NCI-H2081 (cell line): ENCODE measurements at regions not wholly inside any gene's neighbourhood (a gene's known extent, or its start where the extent isn't known, plus 50 kb on each side); places are given as distances from the start of the nearest gene placed in this dataset.
"Not testable (repeated sequence)": the region's sequence is repeated elsewhere in the genome, so short reads cannot be mapped to it uniquely, and the experiment has no call there.

ENCODE experiments used
- DNase-seq, 2 experiments: peaks; one replicate each; lab custom pipeline; 2025; lab: John Stamatoyannopoulos, UW

- DNase-seq = no peak
Observed at GRCh38 chr1:79220509-79220908, 214.0 kb upstream of the ADGRL4 start.

- DNase-seq = no peak
Observed at GRCh38 chr1:79215311-79215710, 208.8 kb upstream of the ADGRL4 start.

- DNase-seq = no peak
Observed at GRCh38 chr1:79207786-79208185, 201.3 kb upstream of the ADGRL4 start.

- no peak for DNase-seq
Observed at GRCh38 chr1:79207331-79207730, 200.8 kb upstream of the ADGRL4 start.

GRCh38 chr1:79204779-79205479, 198.4 kb upstream of the ADGRL4 start:
- no peak for DNase-seq

- DNase-seq = no peak
Observed at GRCh38 chr1:79198832-79199231, 192.3 kb upstream of the ADGRL4 start.

- DNase-seq = no peak
Observed at GRCh38 chr1:79197421-79197820, 190.9 kb upstream of the ADGRL4 start.

GRCh38 chr1:79196211-79196610, 189.7 kb upstream of the ADGRL4 start:
- no peak for DNase-seq

GRCh38 chr1:79193211-79194079, 186.9 kb upstream of the ADGRL4 start:
- peak; percentile 12 to 47 for DNase-seq

GRCh38 chr1:79190074-79190473, 183.5 kb upstream of the ADGRL4 start:
- DNase-seq = no peak

- DNase-seq = peak in 1 of 2 experiments; percentile 3
Observed at GRCh38 chr1:79188337-79188736, 181.8 kb upstream of the ADGRL4 start.

- no peak for DNase-seq
Observed at GRCh38 chr1:79186260-79186659, 179.7 kb upstream of the ADGRL4 start.

- DNase-seq = no peak
Observed at GRCh38 chr1:79177844-79178243, 171.3 kb upstream of the ADGRL4 start.

GRCh38 chr1:79161077-79161476, 154.5 kb upstream of the ADGRL4 start:
- DNase-seq = no peak

GRCh38 chr1:79155991-79156390, 149.5 kb upstream of the ADGRL4 start:
- DNase-seq = no peak

GRCh38 chr1:79151006-79151796, 144.7 kb upstream of the ADGRL4 start:
- no peak for DNase-seq

GRCh38 chr1:79150576-79150975, 144.0 kb upstream of the ADGRL4 start:
- DNase-seq = no peak

GRCh38 chr1:79138227-79138626, 131.7 kb upstream of the ADGRL4 start:
- DNase-seq = not testable (repeated sequence)

- DNase-seq = no peak
Observed at GRCh38 chr1:79133774-79134364, 127.3 kb upstream of the ADGRL4 start.

- DNase-seq = no peak
Observed at GRCh38 chr1:79131626-79132025, 125.1 kb upstream of the ADGRL4 start.

GRCh38 chr1:79129914-79130313, 123.4 kb upstream of the ADGRL4 start:
- DNase-seq = no peak

GRCh38 chr1:79128722-79129121, 122.2 kb upstream of the ADGRL4 start:
- no peak for DNase-seq
